ENCODE measurements at regions not wholly inside any gene's neighbourhood (a gene's known extent, or its start where the extent isn't known, plus 50 kb on each side); places are given as distances from the start of the nearest gene placed in this dataset.
"Not testable (repeated sequence)": the region's sequence is repeated elsewhere in the genome, so short reads cannot be mapped to it uniquely, and the experiment has no call there.

DNA sequence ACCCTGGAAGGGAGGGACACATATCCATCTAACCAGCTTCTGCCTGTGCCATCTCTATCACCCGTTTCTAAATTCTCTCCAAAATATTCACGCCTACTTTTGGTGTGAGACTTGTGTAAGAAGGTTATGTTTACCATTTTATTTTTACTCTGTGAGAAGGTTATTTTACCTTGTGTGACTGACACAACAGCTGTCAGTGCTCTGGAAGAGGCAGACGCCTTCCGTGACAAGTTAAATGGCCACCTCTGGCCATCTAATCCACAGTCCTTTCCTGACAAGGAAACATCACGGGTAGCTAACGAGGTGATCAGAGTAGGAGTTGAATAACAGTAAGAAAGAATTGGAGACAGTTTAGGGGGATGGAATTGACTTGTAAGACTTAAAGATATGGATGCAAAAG, 443.8 kb upstream of the PIK3R1 start:
- H3K4me1 Mint-ChIP-seq: peaks cover 21% of the 10 kb centered on the region
- no peak overlapping the region for H3K4me3 Mint-ChIP-seq
- no peaks in the 10 kb centered on the region for H3K36me3 Mint-ChIP-seq (ENCODE audit: low read depth)
- TF ChIP-seq CTCF (IDR thresholded peaks at IDR 0.05; ENCODE audit: unreplicated experiment in 3 of 3): no peak
- H3K27ac Mint-ChIP-seq: peak overlapping the region in 2 of 3 experiments; percentile 25 to 66
- no peaks in the 10 kb centered on the region for H3K27me3 Mint-ChIP-seq (ENCODE audit: low read depth)
- H3K9me3 Mint-ChIP-seq: peaks cover under 1% of the 10 kb centered on the region

DNA sequence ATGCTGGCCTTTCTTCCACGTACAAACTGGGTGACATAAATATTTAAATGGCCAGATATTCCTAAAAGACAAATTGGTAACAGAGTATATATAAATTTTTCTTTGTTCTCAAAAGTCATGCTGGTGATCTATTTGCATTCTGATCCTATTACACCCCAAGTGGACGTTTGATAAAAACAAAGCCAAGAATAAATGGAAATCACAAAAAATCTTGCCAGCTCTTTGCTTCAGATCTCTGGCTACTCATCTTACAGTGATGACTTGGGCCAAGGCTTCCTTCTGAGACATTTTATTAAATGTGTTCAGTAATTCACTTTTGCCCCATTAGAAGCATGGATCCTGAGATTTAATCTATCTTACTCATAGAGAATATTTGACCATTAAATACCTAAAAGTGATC, 444.3 kb upstream of the PIK3R1 start:
- Mint-ChIP-seq H3K4me3 (no peak overlapping the region), H3K27me3 (ENCODE audit: low read depth) (no peaks in the 10 kb centered on the region), H3K9me3 (no peaks in the 10 kb centered on the region), H3K27ac (peak overlapping the region; percentile 20 to 66 (median 30)), H3K4me1 (peaks cover 21% of the 10 kb centered on the region), H3K36me3 (ENCODE audit: low read depth) (no peaks in the 10 kb centered on the region)
- TF ChIP-seq CTCF (IDR thresholded peaks at IDR 0.05; ENCODE audit: unreplicated experiment in 3 of 3): no peak

DNA sequence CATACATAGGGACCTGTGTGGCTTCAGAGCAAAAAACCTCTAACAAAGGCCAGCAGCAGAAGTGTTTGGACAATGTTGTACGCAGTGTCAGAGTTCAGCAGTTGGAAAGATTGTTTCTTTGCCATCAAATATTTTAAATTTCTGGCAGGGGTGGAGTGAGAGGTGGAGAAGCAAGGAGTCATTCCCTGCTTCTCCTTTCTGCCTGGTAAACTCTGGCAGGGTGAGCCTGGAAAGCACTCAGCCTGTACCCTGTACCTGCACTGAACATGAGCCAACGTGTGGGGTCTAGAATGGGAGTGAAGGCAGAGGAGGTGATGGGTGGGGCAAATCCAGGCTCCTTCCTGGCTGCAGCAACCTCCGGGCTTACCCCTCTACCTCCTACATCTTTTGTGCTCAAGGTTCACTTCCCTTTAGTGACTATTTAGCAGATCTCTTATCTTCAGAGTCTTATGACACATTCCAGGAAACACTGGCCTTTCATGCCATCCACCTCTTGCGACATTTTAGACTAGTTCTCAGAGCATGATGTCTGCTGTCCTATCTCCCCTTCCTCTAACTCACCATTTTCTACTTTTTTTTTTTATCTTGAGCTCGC, 445.0 kb upstream of the PIK3R1 start:
- no peak overlapping the region for H3K4me3 Mint-ChIP-seq
- no peaks in the 10 kb centered on the region for H3K36me3 Mint-ChIP-seq (ENCODE audit: low read depth)
- peaks cover 21% of the 10 kb centered on the region for H3K4me1 Mint-ChIP-seq
- TF ChIP-seq CTCF (IDR thresholded peaks at IDR 0.05; ENCODE audit: unreplicated experiment in 3 of 3): no peak
- no peaks in the 10 kb centered on the region for H3K27me3 Mint-ChIP-seq (ENCODE audit: low read depth)
- peak overlapping the region; percentile 30 to 66 (median 51) for H3K27ac Mint-ChIP-seq
- no peaks in the 10 kb centered on the region for H3K9me3 Mint-ChIP-seq

GRCh38 chr5:67765697-67766096, 449.9 kb upstream of the PIK3R1 start:
- no peak for TF ChIP-seq CTCF (IDR thresholded peaks at IDR 0.05; ENCODE audit: unreplicated experiment in 3 of 3)
- H3K4me1 Mint-ChIP-seq: peaks cover 6% of the 10 kb centered on the region
- H3K9me3 Mint-ChIP-seq: peaks cover 17% of the 10 kb centered on the region
- no peak overlapping the region for H3K27ac Mint-ChIP-seq
- H3K36me3 Mint-ChIP-seq (ENCODE audit: low read depth): peaks cover under 1% of the 10 kb centered on the region
- H3K27me3 Mint-ChIP-seq (ENCODE audit: low read depth): no peaks in the 10 kb centered on the region
- no peak overlapping the region for H3K4me3 Mint-ChIP-seq

DNA sequence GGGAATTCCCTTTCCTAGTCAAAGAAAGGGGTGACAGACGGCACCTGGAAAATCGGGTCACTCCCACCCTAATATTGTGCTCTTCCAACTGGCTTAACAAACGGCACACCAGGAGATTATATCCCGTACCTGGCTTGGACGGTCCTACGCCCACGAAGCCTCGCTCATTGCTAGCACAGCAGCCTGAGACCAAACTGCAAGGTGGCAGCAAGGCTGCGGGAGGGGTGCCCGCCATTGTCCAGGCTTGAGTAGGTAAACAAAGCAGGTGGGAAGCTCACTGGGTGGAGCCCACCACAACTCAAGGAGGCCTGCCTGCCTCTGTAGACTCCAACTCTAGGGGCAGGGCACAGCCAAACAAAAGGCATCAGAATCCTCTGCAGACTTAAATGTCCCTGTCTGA, 457.8 kb upstream of the PIK3R1 start:
- not testable (repeated sequence) for H3K27ac Mint-ChIP-seq; H3K4me1 Mint-ChIP-seq; H3K4me3 Mint-ChIP-seq; H3K27me3 Mint-ChIP-seq (ENCODE audit: low read depth)
- peaks cover 65% of the 10 kb centered on the region for H3K9me3 Mint-ChIP-seq
- peaks cover 12% of the 10 kb centered on the region for H3K36me3 Mint-ChIP-seq (ENCODE audit: low read depth)

DNA sequence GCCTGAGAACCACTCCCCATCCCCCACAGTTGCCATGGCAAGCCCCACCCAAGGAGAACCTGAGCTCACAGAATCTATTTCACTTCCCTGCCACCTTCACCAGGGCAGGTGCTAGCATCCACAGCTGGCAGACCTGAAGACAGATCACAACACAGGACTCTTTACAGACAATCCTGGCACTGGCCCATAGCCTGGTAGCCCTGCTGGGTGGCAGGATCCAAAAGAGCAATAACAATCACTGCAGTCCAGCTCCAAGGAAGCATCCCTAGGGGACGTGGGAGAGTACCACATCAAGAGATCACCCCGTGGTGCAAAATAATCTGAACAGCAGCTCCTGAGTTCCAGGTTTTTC, 463.2 kb upstream of the PIK3R1 start:
- Mint-ChIP-seq H3K4me1 (no peaks in the 10 kb centered on the region), H3K27ac (no peak overlapping the region), H3K36me3 (ENCODE audit: low read depth) (peaks cover 13% of the 10 kb centered on the region), H3K27me3 (ENCODE audit: low read depth) (no peaks in the 10 kb centered on the region), H3K4me3 (no peak overlapping the region), H3K9me3 (peaks cover 52% of the 10 kb centered on the region)
- no peak for TF ChIP-seq CTCF (IDR thresholded peaks at IDR 0.05; ENCODE audit: unreplicated experiment in 3 of 3)

All from nephron (organoid).